H9 (cell line): ENCODE measurements at regions not wholly inside any gene's neighbourhood (a gene's known extent, or its start where the extent isn't known, plus 50 kb on each side); places are given as distances from the start of the nearest gene placed in this dataset.

Experiments
- DNase-seq: peaks from one replicate; pipeline ENCODE4 v3.0.0-alpha.2; 2017
- H2AFZ ChIP-seq: one replicate; pipeline ENCODE4 v1.6.1; 2013; ENCODE audit warnings: mild to moderate bottlenecking, low read length, control low read depth, moderate library complexity
- H2AK5ac ChIP-seq: 2 replicates; pipeline ENCODE4 v1.6.1; 2013; ENCODE audit warnings: low read length, control low read depth, mixed read lengths; ENCODE audit not compliant: insufficient read length
- H2BK120ac ChIP-seq: one replicate; pipeline ENCODE4 v1.6.1; 2013; ENCODE audit warnings: low read depth, mild to moderate bottlenecking, low read length, control low read depth, inconsistent platforms; ENCODE audit not compliant: poor library complexity, severe bottlenecking
- H2BK12ac ChIP-seq: 2 replicates; pipeline ENCODE4 v1.6.1; 2013; ENCODE audit warnings: low read length, control low read depth, mixed read lengths, low read depth; ENCODE audit not compliant: insufficient read length
- H2BK15ac ChIP-seq: 2 replicates; pipeline ENCODE4 v1.6.1; 2013; ENCODE audit warnings: low read depth, low read length, control low read depth
- H2BK20ac ChIP-seq: one replicate; pipeline ENCODE4 v1.6.1; 2013; ENCODE audit warnings: low read depth, mild to moderate bottlenecking, low read length, control low read depth, inconsistent platforms; ENCODE audit not compliant: poor library complexity, severe bottlenecking
- H2BK5ac ChIP-seq: 2 replicates; pipeline ENCODE4 v1.6.1; 2013; ENCODE audit warnings: low read length, control low read depth, mixed read lengths; ENCODE audit not compliant: insufficient read length
- H3K14ac ChIP-seq: 2 replicates; pipeline ENCODE4 v1.6.1; 2013; ENCODE audit warnings: low read length, control low read depth; ENCODE audit not compliant: insufficient read depth
- H3K18ac ChIP-seq: 2 replicates; pipeline ENCODE4 v1.6.1; 2013; ENCODE audit warnings: low read depth, mild to moderate bottlenecking, mixed read lengths, low read length, control low read depth; ENCODE audit not compliant: insufficient read length
- H3K23ac ChIP-seq: 2 replicates; pipeline ENCODE4 v1.6.1; 2013; ENCODE audit warnings: low read length, control low read depth, mixed read lengths, low read depth; ENCODE audit not compliant: insufficient read length
- H3K23me2 ChIP-seq: 2 replicates; pipeline ENCODE4 v1.6.1; 2013; ENCODE audit warnings: low read depth, mild to moderate bottlenecking, mixed read lengths, low read length, control low read depth; ENCODE audit not compliant: insufficient read length, poor library complexity, severe bottlenecking
- H3K27ac ChIP-seq: 2 replicates; pipeline ENCODE4 v1.5.1; 2013; ENCODE audit warnings: low read length, control low read depth, mixed read lengths, low read depth; ENCODE audit not compliant: insufficient read length
- H3K27me3 ChIP-seq: 2 replicates; pipeline ENCODE4 v1.6.1; 2013; ENCODE audit warnings: low read length, control low read depth, inconsistent platforms; ENCODE audit not compliant: insufficient read depth
- H3K4ac ChIP-seq: 2 replicates; pipeline ENCODE4 v1.6.1; 2013; ENCODE audit warnings: low read depth, mild to moderate bottlenecking, control low read depth, inconsistent platforms, low read length, moderate library complexity
- H3K4me1 ChIP-seq: 2 replicates; pipeline ENCODE4 v1.6.1; 2013; ENCODE audit warnings: low read length, control low read depth, inconsistent platforms; ENCODE audit not compliant: insufficient read depth
- H3K4me2 ChIP-seq: 2 replicates; pipeline ENCODE4 v1.6.1; 2013; ENCODE audit warnings: low read length, control low read depth, mixed read lengths; ENCODE audit not compliant: insufficient read length, insufficient read depth
- H3K56ac ChIP-seq: 2 replicates; pipeline ENCODE4 v1.6.1; 2013; ENCODE audit warnings: low read depth, mild to moderate bottlenecking, mixed read lengths, low read length, control low read depth; ENCODE audit not compliant: insufficient read length
- H3K79me1 ChIP-seq: 2 replicates; pipeline ENCODE4 v1.6.1; 2013; ENCODE audit warnings: low read depth, mild to moderate bottlenecking, moderate library complexity, low read length, control low read depth, inconsistent platforms; ENCODE audit not compliant: insufficient read depth, poor library complexity, severe bottlenecking
- H3K79me2 ChIP-seq: 2 replicates; pipeline ENCODE4 v1.6.1; 2013; ENCODE audit warnings: low read length, control low read depth, inconsistent platforms; ENCODE audit not compliant: insufficient read depth
- H3K9ac ChIP-seq: 2 replicates; pipeline ENCODE4 v1.6.1; 2013; ENCODE audit warnings: low read length, control low read depth, mixed read lengths; ENCODE audit not compliant: insufficient read length; ENCODE audit errors: extremely low read depth
- H3K9me3 ChIP-seq: one replicate; pipeline ENCODE4 v1.6.1; 2013; ENCODE audit warnings: low read depth, low read length, inconsistent platforms; ENCODE audit not compliant: control insufficient read depth
- H3T11ph ChIP-seq: one replicate; pipeline ENCODE4 v1.6.1; 2013; ENCODE audit warnings: mild to moderate bottlenecking, low read length, control low read depth, inconsistent platforms
- H4K20me1 ChIP-seq: one replicate; pipeline ENCODE4 v1.6.1; 2013; ENCODE audit not compliant: control insufficient read depth, insufficient read length, insufficient read depth
- H4K5ac ChIP-seq: 2 replicates; pipeline ENCODE4 v1.6.1; 2013; ENCODE audit warnings: low read depth, mild to moderate bottlenecking, mixed read lengths, low read length, control low read depth; ENCODE audit not compliant: insufficient read length
- H4K8ac ChIP-seq: replicated peaks from 2 replicates; pipeline ENCODE4 v1.6.1; 2013; ENCODE audit warnings: low read length, control low read depth, mixed read lengths, low read depth; ENCODE audit not compliant: insufficient read length
- H4K91ac ChIP-seq: 2 replicates; pipeline ENCODE4 v1.6.1; 2013; ENCODE audit warnings: low read depth, mild to moderate bottlenecking, moderate library complexity, mixed read lengths, low read length, control low read depth; ENCODE audit not compliant: insufficient read length
- H3K27ac Mint-ChIP-seq, 3 experiments: 2 replicates in 2 of 3; 3 replicates in 1 of 3; pipeline ENCODE4 v1.8.0; 2020 to 2021; ENCODE audit warnings: mixed read lengths in 3 of 3, mild to moderate bottlenecking in 1 of 3, moderate library complexity in 1 of 3
- H3K27me3 Mint-ChIP-seq: 2 replicates; pipeline ENCODE4 v1.8.0; 2021; ENCODE audit warnings: low read depth, mild to moderate bottlenecking, moderate library complexity, mixed read lengths
- H3K36me3 Mint-ChIP-seq, 3 experiments: 2 replicates in 2 of 3; 3 replicates in 1 of 3; pipeline ENCODE4 v1.8.0; 2020 to 2021; ENCODE audit warnings: low read depth in 3 of 3, mixed read lengths in 3 of 3; ENCODE audit not compliant: insufficient read depth in 1 of 3
- H3K4me1 Mint-ChIP-seq, 2 experiments: 2 replicates each; pipeline ENCODE4 v1.8.0; 2020; ENCODE audit warnings: mixed read lengths in 2 of 2
- H3K4me3 Mint-ChIP-seq, 2 experiments: 2 replicates in 1 of 2; 3 replicates in 1 of 2; pipeline ENCODE4 v1.8.0; 2020 to 2021; ENCODE audit warnings: mild to moderate bottlenecking in 2 of 2, mixed read lengths in 2 of 2, moderate library complexity in 1 of 2
- H3K9me3 Mint-ChIP-seq, 2 experiments: 2 replicates in 1 of 2; 3 replicates in 1 of 2; pipeline ENCODE4 v1.8.0; 2020; ENCODE audit warnings: mild to moderate bottlenecking in 2 of 2, mixed read lengths in 2 of 2, moderate library complexity in 1 of 2
- CTCF ChIP-seq: fragments of 200-600 bp; sonication (generic); conservative IDR thresholded peaks from 3 replicates; pipeline ENCODE4 v1.8.0; 2021; ENCODE audit warnings: antibody characterized with exemption, mild to moderate bottlenecking
- WGBS: extraction: QIAGEN DNeasy Blood & Tissue Kit; methylation state at CpG from one replicate; pipeline ENCODE4 v1.1.7; 2013; ENCODE audit warnings: missing lambda C conversion rate, low lambda C conversion rate, mixed read lengths; ENCODE audit not compliant: insufficient read length; ENCODE audit errors: extremely low coverage; 5-methylcytosine and 5-hydroxymethylcytosine counted together

- Histone ChIP-seq H3K79me1 (no peaks in the 10 kb centered on the region), H4K5ac (no peak overlapping the region), H3K9me3 (no peaks in the 10 kb centered on the region), H2BK12ac (no peak overlapping the region), H3K14ac (no peak overlapping the region), H3T11ph (no peak overlapping the region), H3K56ac (no peak overlapping the region), H4K8ac (no peak overlapping the region), H3K4ac (no peak overlapping the region), H3K4me1 (no peaks in the 10 kb centered on the region), H2BK120ac (no peak overlapping the region), H3K27me3 (no peaks in the 10 kb centered on the region; the same call in 1 of the 2 replicates), H4K20me1 (no peaks in the 10 kb centered on the region), H2AFZ (no peak overlapping the region), H3K4me2 (no peak overlapping the region), H2BK15ac (no peak overlapping the region), H3K18ac (no peak overlapping the region), H2BK20ac (no peak overlapping the region), H3K27ac (no peak overlapping the region), H3K23me2 (no peaks in the 10 kb centered on the region), H3K23ac (no peak overlapping the region), H2BK5ac (no peak overlapping the region), H4K91ac (no peak overlapping the region), H3K9ac (no peak overlapping the region), H2AK5ac (no peak overlapping the region), H3K79me2 (no peaks in the 10 kb centered on the region)
- H3K9me3 Mint-ChIP-seq = peaks cover 4 to 7% of the 10 kb centered on the region in 2 experiments; a peak in 3 of 5 replicates
- no peak for DNase-seq
- TF ChIP-seq CTCF = no peak
- no peak overlapping the region for H3K4me3 Mint-ChIP-seq
- H3K27ac Mint-ChIP-seq = no peak overlapping the region
- H3K4me1 Mint-ChIP-seq = peaks cover 11 to 12% of the 10 kb centered on the region in 2 experiments
- no CpG with 5 or more reads among the region's 3 CpGs for WGBS
- H3K36me3 Mint-ChIP-seq = peaks cover 0 to 5% (median 2%) of the 10 kb centered on the region in 3 experiments; a peak in 1 of 7 replicates
- no peaks in the 10 kb centered on the region for H3K27me3 Mint-ChIP-seq
These were observed 102.0 kb upstream of the CDKN3 start for GRCh38 chr14:54294802-54295201.
